T-helper 22 cell (primary cell): ENCODE measurements at regions not wholly inside any gene's neighbourhood (a gene's known extent, or its start where the extent isn't known, plus 50 kb on each side); places are given as distances from the start of the nearest gene placed in this dataset.
"Not testable (repeated sequence)": the region's sequence is repeated elsewhere in the genome, so short reads cannot be mapped to it uniquely, and the experiment has no call there.

ENCODE experiments used
- DNase-seq: peaks from one replicate; pipeline ENCODE4 v3.0.0-alpha.2; 2020; ENCODE audit warnings: low read depth

- no peak for DNase-seq
Measured at GRCh38 chr1:172754609-172755008, 95.7 kb downstream of the FASLG start.

GRCh38 chr1:172755099-172755498 is 96.2 kb downstream of the FASLG start:
- DNase-seq: no peak

GRCh38 chr1:172756024-172756423 is 97.1 kb downstream of the FASLG start:
- no peak for DNase-seq

GRCh38 chr1:172758259-172758658 is 99.4 kb downstream of the FASLG start:
- no peak for DNase-seq

GRCh38 chr1:172760121-172760520 is 101.2 kb downstream of the FASLG start:
- no peak for DNase-seq

- DNase-seq: no peak
Measured at GRCh38 chr1:172761581-172762486, 102.9 kb downstream of the FASLG start.

GRCh38 chr1:172763057-172763456 is 104.2 kb downstream of the FASLG start:
- no peak for DNase-seq

- no peak for DNase-seq
Measured at GRCh38 chr1:172764378-172764777, 105.5 kb downstream of the FASLG start.

- no peak for DNase-seq
Measured at GRCh38 chr1:172766462-172766861, 107.6 kb downstream of the FASLG start.

GRCh38 chr1:172770071-172770470 is 111.2 kb downstream of the FASLG start:
- DNase-seq: no peak

GRCh38 chr1:172774561-172774960 is 115.7 kb downstream of the FASLG start:
- no peak for DNase-seq

GRCh38 chr1:172775606-172776005 is 116.7 kb downstream of the FASLG start:
- no peak for DNase-seq

- DNase-seq: no peak
Measured at GRCh38 chr1:172776071-172776470, 117.2 kb downstream of the FASLG start.

GRCh38 chr1:172777767-172778166 is 118.9 kb downstream of the FASLG start:
- DNase-seq: no peak

GRCh38 chr1:172778456-172779455 is 119.9 kb downstream of the FASLG start:
- no peak for DNase-seq

GRCh38 chr1:172779491-172779890 is 120.6 kb downstream of the FASLG start:
- no peak for DNase-seq

GRCh38 chr1:172781513-172782140 is 122.7 kb downstream of the FASLG start:
- no peak for DNase-seq

- DNase-seq: no peak
Measured at GRCh38 chr1:172789840-172790239, 130.9 kb downstream of the FASLG start.

- no peak for DNase-seq
Measured at GRCh38 chr1:172790245-172790644, 131.3 kb downstream of the FASLG start.

GRCh38 chr1:172793823-172794222 is 134.9 kb downstream of the FASLG start:
- no peak for DNase-seq

- no peak for DNase-seq
Measured at GRCh38 chr1:172795741-172796140, 136.8 kb downstream of the FASLG start.

- DNase-seq: not testable (repeated sequence)
Measured at GRCh38 chr1:172799804-172800203, 140.9 kb downstream of the FASLG start.
